ENCODE measurements at regions not wholly inside any gene's neighbourhood (a gene's known extent, or its start where the extent isn't known, plus 50 kb on each side); places are given as distances from the start of the nearest gene placed in this dataset.
A peak's percentile ranks its signal among the peaks of the same experiment; 100 is the strongest.

- Histone ChIP-seq H3K27ac (no peak overlapping the region), H3K4me3 (no peak overlapping the region)
- DNase-seq (ENCODE audit: low spot score), result no peak
- TF ChIP-seq CTCF (IDR thresholded peaks at IDR 0.05), result no peak
These were observed 221.6 kb upstream of the ASCC3 start for GRCh38 chr6:101102702-101103101.

- H3K4me3 ChIP-seq, result no peak overlapping the region
- TF ChIP-seq CTCF (IDR thresholded peaks at IDR 0.05), result no peak
- DNase-seq (ENCODE audit: low spot score), result no peak
- H3K27ac ChIP-seq, result no peak overlapping the region
These were observed 227.2 kb upstream of the ASCC3 start for GRCh38 chr6:101108286-101108685.

- TF ChIP-seq CTCF (IDR thresholded peaks at IDR 0.05), result no peak
- H3K27ac ChIP-seq, result no peak overlapping the region
- H3K4me3 ChIP-seq, result no peak overlapping the region
- no peak for DNase-seq (ENCODE audit: low spot score)
These were observed 229.7 kb upstream of the ASCC3 start for GRCh38 chr6:101110814-101111213.

GRCh38 chr6:101113468-101114260 lies 232.5 kb upstream of the ASCC3 start:
- no peak for DNase-seq (ENCODE audit: low spot score)
- no peak overlapping the region for H3K4me3 ChIP-seq
- TF ChIP-seq CTCF (IDR thresholded peaks at IDR 0.05), result no peak
- H3K27ac ChIP-seq, result no peak overlapping the region

GRCh38 chr6:101114703-101115102 lies 233.6 kb upstream of the ASCC3 start:
- TF ChIP-seq CTCF (IDR thresholded peaks at IDR 0.05), result peak; percentile 43
- DNase-seq (ENCODE audit: low spot score), result no peak
- Histone ChIP-seq H3K27ac (no peak overlapping the region), H3K4me3 (no peak overlapping the region)

GRCh38 chr6:101116337-101116736 lies 235.2 kb upstream of the ASCC3 start:
- TF ChIP-seq CTCF (IDR thresholded peaks at IDR 0.05), result no peak
- no peak overlapping the region for H3K4me3 ChIP-seq
- no peak for DNase-seq (ENCODE audit: low spot score)
- H3K27ac ChIP-seq, result no peak overlapping the region

- TF ChIP-seq CTCF (IDR thresholded peaks at IDR 0.05), result no peak
- DNase-seq (ENCODE audit: low spot score), result no peak
- H3K4me3 ChIP-seq, result no peak overlapping the region
- H3K27ac ChIP-seq, result no peak overlapping the region
These were observed 236.4 kb upstream of the ASCC3 start for GRCh38 chr6:101117393-101118135.
